ENCODE measurements at regions not wholly inside any gene's neighbourhood (a gene's known extent, or its start where the extent isn't known, plus 50 kb on each side); places are given as distances from the start of the nearest gene placed in this dataset.

GRCh38 chr4:115938764-115939443, 825.5 kb upstream of the NDST4 start:
- no peak for DNase-seq (ENCODE audit: low read depth)

GRCh38 chr4:115929373-115929772, 816.0 kb upstream of the NDST4 start:
- DNase-seq (ENCODE audit: low read depth) = no peak

GRCh38 chr4:115927382-115927781, 814.0 kb upstream of the NDST4 start:
- DNase-seq (ENCODE audit: low read depth) = no peak

DNA sequence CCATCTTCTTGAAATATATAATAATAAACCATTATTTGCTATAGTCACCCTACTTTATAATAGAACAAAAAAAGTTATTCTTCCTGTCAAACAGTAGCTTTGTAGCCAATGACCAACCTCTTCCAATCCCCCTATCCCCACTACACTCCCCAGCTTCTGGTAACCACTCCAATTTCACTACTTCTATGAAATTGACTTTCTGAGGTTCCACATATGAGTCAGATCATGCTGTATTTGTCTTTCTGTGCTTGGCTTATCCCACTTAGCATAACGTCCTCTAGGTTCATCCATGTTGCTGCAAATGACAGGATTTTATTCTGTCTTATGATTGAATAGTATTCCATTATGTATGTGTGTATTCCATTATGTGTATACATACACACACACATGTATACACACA, 809.7 kb upstream of the NDST4 start:
- no peak for DNase-seq (ENCODE audit: low read depth)

- DNase-seq (ENCODE audit: low read depth) = no peak
Measured at GRCh38 chr4:115920637-115921036, 807.2 kb upstream of the NDST4 start.

GRCh38 chr4:115918149-115918548, 804.7 kb upstream of the NDST4 start:
- no peak for DNase-seq (ENCODE audit: low read depth)

DNA sequence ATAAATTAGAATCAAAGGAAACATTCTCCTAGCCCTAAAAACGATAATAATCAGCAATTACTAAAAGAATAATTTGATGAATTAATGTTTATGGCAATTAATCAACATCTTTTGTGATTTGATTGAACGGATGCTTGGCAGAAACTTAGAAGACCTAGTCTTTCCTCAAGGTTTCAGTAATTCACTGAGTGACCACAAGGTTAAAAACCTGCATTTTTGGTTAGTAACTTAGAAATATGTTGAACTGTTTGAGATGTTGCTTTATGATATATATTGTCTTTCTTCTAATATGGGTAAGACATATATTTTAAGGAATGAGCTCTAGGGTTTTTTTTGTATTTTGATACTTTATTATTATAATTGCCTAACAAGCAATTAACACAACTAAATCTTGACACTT, 793.0 kb upstream of the NDST4 start:
- no peak for DNase-seq (ENCODE audit: low read depth)

GRCh38 chr4:115883847-115884246, 770.4 kb upstream of the NDST4 start:
- DNase-seq (ENCODE audit: low read depth) = no peak

- DNase-seq (ENCODE audit: low read depth) = no peak
Measured at GRCh38 chr4:115883231-115883630, 769.8 kb upstream of the NDST4 start.

DNA sequence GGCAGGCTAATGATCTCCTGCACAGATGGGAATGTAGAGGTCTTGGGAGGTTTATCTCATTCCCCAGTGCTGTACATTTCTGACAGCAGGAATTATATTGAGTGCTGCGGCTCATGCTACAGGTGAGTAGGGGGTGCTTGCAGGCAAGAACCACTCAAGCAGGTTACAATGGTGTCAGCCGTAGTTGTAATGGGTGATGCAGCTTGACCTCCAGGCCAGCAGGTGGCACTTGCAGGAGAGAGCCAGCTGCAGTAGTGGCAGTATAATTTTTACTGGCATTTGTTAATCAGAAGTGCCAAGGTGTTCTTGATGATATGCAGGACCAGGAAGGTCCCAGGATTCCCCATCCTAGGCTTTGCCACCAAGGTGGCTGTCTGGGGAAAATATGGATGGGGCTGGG, 759.6 kb upstream of the NDST4 start:
- DNase-seq (ENCODE audit: low read depth) = no peak

GRCh38 chr4:115871596-115871995, 758.2 kb upstream of the NDST4 start:
- no peak for DNase-seq (ENCODE audit: low read depth)

DNA sequence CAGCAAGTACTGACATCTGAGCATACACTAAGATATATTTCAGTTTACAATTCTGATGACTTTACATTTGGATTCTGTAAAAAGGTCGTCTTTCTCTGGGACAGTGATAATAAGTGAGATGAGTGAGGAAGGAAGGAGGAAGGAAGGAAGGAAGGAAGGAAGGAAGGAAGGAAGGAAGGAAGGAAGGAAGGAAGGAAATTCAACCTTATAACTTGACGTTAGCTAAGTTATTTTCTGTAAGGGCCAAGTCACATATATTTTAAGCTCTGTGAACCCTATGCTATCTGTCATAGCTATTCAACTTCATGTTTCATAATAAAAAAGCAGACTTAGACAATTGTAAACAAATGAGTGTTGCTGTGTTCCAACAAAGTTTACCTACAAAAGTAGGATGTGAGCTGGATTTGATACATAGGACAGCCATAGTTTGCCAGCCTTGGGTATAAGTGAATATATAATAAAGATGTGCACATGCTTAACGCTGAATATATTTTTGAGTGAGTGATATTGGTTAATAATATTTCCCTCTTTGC, 753.0 kb upstream of the NDST4 start:
- no peak for DNase-seq (ENCODE audit: low read depth)

GRCh38 chr4:115865736-115866135, 752.3 kb upstream of the NDST4 start:
- DNase-seq (ENCODE audit: low read depth) = peak; percentile 86

- no peak for DNase-seq (ENCODE audit: low read depth)
Measured at GRCh38 chr4:115852767-115853091, 739.3 kb upstream of the NDST4 start.

- no peak for DNase-seq (ENCODE audit: low read depth)
Measured at GRCh38 chr4:115851918-115852766, 738.7 kb upstream of the NDST4 start.

DNA sequence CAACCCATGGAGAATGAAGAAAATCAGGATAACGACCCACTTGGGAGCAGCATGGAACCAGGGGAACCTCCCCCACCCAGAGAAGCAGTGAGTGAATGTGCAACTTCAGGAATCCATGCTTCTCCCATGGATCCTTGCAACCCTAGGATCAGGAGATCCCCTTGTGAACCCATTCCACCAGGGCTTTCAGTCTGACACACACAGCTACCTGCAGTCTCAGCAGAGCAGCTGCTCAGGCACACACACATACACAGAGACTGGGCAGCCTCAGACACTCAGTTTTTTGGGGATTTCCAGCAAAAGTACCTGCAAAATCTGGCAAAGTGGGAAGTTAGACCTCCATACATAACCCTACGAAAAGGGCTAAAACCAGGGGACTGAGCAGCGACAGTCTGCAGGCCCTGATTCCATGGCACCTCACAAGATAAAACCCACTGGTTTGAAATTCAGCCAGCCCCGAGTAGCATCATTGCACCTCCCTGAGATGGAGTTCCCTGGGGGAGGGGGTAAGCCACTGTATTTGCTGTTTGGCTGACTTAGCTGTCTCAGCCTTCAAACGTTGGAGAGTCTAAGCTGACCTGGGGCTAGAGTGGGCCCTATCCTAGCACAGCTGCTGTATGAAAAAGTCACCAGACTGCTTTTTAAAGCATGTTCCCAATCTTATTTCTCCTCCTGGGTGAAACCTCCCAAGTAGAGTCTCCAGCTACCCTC, 737.5 kb upstream of the NDST4 start:
- DNase-seq (ENCODE audit: low read depth) = no peak

DNA sequence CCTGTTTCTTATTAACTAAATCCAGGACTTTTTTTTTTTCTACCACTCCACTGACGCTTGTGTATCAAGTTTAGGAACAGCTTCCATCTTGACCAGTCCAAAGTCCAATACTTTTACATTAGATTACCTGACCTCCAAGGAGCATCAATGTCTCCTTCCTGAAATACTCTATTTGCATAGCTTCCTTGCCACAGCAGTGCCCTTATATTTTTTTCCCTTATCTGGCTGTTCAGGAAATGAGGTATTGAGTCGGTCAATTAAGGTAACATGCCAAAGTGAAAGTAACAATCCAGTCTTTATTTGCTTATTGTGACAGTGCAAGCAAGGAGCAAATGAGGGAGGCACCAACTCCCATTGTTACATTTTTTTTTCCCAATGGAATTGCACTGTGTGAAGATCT, 730.8 kb upstream of the NDST4 start:
- no peak for DNase-seq (ENCODE audit: low read depth)

DNA sequence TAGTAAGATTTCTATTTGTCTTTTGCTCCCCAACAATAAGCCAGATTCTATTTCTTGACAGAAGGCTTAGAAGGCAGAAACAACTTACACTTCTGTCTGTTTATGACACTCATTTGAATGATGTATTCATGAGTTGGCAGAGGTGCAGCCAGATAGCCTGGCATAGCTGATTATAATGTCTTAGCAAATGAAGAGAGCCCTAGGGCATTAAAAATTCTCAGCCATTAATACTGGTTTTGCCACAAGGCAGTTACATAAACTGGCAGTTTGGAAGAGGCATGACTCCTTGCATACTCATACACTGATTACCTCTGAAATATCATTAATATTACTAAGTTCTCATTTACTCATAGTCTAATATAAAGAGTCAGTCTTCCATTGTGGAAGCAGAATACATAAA, 728.5 kb upstream of the NDST4 start:
- DNase-seq (ENCODE audit: low read depth) = no peak

DNA sequence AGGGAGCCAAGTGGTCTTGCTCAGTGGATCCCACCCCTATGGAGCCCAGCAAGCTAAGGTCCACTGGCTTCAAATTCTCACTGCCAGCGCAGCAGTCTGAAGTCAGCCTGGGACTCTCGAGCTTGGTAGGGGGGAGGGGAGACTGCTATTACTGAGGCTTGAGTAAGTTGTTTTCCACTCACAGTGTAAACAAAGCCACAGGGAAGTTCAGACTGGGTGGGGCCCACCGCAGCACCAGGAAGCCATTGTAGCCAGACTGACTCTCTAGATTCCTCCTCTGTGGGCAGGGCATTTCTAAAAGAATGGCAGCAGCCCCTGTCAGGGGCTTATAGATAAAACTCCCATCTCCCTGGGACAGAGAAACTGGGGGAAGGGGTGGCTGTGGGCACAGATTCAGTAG, 721.0 kb upstream of the NDST4 start:
- DNase-seq (ENCODE audit: low read depth) = no peak

DNA sequence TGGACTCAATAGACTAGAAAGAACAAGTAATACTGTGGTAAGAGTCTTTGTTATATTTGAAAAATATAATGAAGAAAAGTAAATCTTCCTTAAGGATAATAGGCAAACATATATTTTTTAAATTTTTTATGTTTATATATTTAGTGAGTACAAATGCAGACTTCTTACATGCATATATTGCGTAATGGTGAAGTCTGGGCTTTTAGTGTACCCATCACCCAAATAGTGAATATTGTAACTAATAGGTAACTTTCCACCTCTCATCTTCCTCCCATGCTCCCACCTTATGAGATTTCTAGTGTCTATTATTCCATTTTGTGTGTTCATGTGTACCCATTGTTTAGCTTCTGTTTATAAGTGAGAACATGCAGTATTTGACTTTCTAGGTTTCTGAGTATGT, 711.2 kb upstream of the NDST4 start:
- DNase-seq (ENCODE audit: low read depth) = no peak

DNA sequence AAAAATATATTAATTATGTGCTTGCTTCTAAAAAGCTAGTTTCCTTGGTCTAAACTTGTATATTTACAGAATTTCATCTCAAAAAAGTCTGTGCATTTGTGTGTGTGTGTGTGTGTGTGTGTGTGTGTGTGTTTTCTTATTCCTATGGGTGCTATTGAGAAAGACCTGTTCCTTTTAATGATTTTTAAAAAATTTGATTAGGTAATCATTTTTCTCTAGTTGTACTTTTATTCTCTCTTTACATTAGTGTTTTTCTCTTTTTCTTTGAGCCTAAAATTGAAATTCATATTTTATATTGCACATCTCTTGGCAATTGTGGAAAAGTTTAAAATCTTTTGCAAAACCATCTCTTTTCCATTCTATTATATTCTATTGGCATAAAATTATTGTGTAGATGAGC, 690.4 kb upstream of the NDST4 start:
- DNase-seq (ENCODE audit: low read depth) = no peak

DNA sequence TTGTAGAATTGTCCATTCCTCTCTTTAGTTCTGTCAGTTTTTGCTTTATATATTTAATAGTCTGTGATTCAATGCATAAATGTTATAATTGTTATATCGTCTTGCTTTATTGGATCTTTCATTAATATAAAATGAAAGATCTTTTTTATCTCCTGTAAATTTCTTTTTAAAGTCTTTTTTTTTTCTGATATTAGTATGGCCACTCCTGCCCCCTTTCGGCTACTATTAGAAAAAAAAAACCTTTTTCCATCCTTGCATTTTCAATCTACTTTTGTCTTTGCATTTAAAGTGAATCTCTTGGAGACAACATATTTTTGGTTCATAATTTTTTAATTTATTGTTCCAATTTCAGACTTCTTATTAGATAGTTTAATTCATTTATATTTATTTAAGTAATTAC, 677.4 kb upstream of the NDST4 start:
- DNase-seq (ENCODE audit: low read depth) = no peak
